ENCODE measurements at regions not wholly inside any gene's neighbourhood (a gene's known extent, or its start where the extent isn't known, plus 50 kb on each side); places are given as distances from the start of the nearest gene placed in this dataset.

- H2BK15ac ChIP-seq (ENCODE audit: low read length) = no peak overlapping the region
- no peak overlapping the region for H3K27ac ChIP-seq (replicated peaks; ENCODE audit: low read length)
- no peak overlapping the region for H2AK5ac ChIP-seq (ENCODE audit: low read depth, low read length)
- H3K4me3 ChIP-seq (ENCODE audit: low read length in 2 of 2) = no peak overlapping the region
- no peaks in the 10 kb centered on the region for H3K9me3 ChIP-seq (replicated peaks in 1 of 2; ENCODE audit: control insufficient read depth in 2 of 2, insufficient read depth in 1 of 2, low read depth in 1 of 2, low read length in 2 of 2)
- no peak overlapping the region for H3K4ac ChIP-seq (ENCODE audit: low read length)
- H2BK5ac ChIP-seq (ENCODE audit: low read length) = no peak overlapping the region
- H2AFZ ChIP-seq (ENCODE audit: low read length) = no peak overlapping the region
- no peak overlapping the region for H4K8ac ChIP-seq (ENCODE audit: low read depth, low read length)
- H3K23ac ChIP-seq (ENCODE audit: low read depth, low read length, poor library complexity) = no peak overlapping the region
- H2BK120ac ChIP-seq (ENCODE audit: low read depth, low read length) = no peak overlapping the region
- H3K4me1 ChIP-seq (ENCODE audit: control insufficient read depth in 2 of 2, insufficient read depth in 1 of 2, low read depth in 1 of 2, low read length in 2 of 2) = no peaks in the 10 kb centered on the region
- H3K4me2 ChIP-seq (ENCODE audit: insufficient read depth, low read length, poor library complexity, severe bottlenecking) = no peak overlapping the region
- WGBS, 2 donors (ENCODE audit: extremely low coverage in 2 of 2, insufficient read length in 2 of 2, insufficient replicate concordance in 1 of 2) = no CpG with 5 or more reads among the region's 3 CpGs
- no peaks in the 10 kb centered on the region for H3K27me3 ChIP-seq (ENCODE audit: control insufficient read depth in 3 of 3, insufficient read depth in 3 of 3, low read depth in 1 of 3, low read length in 3 of 3)
- H3K79me1 ChIP-seq (ENCODE audit: low read depth, low read length) = no peaks in the 10 kb centered on the region
- no peak overlapping the region for H2BK12ac ChIP-seq (ENCODE audit: low read length)
- H3K14ac ChIP-seq (ENCODE audit: low read length) = no peak overlapping the region
- no peaks in the 10 kb centered on the region for H3K36me3 ChIP-seq (replicated peaks in 1 of 2; ENCODE audit: control insufficient read depth in 2 of 2, insufficient read depth in 2 of 2, low read length in 2 of 2)
- no peak overlapping the region for H4K91ac ChIP-seq (ENCODE audit: low read depth, low read length, poor library complexity)
- no peak overlapping the region for H3K9ac ChIP-seq (ENCODE audit: low read depth, low read length, poor library complexity)
- no peak for DNase-seq (ENCODE audit: low spot score)
- H3K18ac ChIP-seq (ENCODE audit: low read length) = no peak overlapping the region
Observed at GRCh38 chr4:188942606-188943005, 803.4 kb downstream of the TRIML1 start.

GRCh38 chr4:188949596-188949995 is 810.4 kb downstream of the TRIML1 start:
- no peak overlapping the region for H3K27ac ChIP-seq (replicated peaks; ENCODE audit: low read length)
- no peak overlapping the region for H3K18ac ChIP-seq (ENCODE audit: low read length)
- no peak overlapping the region for H2AFZ ChIP-seq (ENCODE audit: low read length)
- H2BK15ac ChIP-seq (ENCODE audit: low read length) = no peak overlapping the region
- no peak overlapping the region for H3K4me3 ChIP-seq (ENCODE audit: low read length in 2 of 2)
- H3K4ac ChIP-seq (ENCODE audit: low read length) = no peak overlapping the region
- no peak overlapping the region for H2AK5ac ChIP-seq (ENCODE audit: low read depth, low read length)
- DNase-seq (ENCODE audit: low spot score) = no peak
- H4K91ac ChIP-seq (ENCODE audit: low read depth, low read length, poor library complexity) = no peak overlapping the region
- H3K79me1 ChIP-seq (ENCODE audit: low read depth, low read length) = no peaks in the 10 kb centered on the region
- no peak overlapping the region for H3K4me2 ChIP-seq (ENCODE audit: insufficient read depth, low read length, poor library complexity, severe bottlenecking)
- H3K4me1 ChIP-seq (ENCODE audit: control insufficient read depth in 2 of 2, insufficient read depth in 1 of 2, low read depth in 1 of 2, low read length in 2 of 2) = peaks cover 0 to 3% of the 10 kb centered on the region in 2 donors
- H3K36me3 ChIP-seq (replicated peaks in 1 of 2; ENCODE audit: control insufficient read depth in 2 of 2, insufficient read depth in 2 of 2, low read length in 2 of 2) = no peaks in the 10 kb centered on the region
- no peak overlapping the region for H2BK120ac ChIP-seq (ENCODE audit: low read depth, low read length)
- H3K9ac ChIP-seq (ENCODE audit: low read depth, low read length, poor library complexity) = no peak overlapping the region
- WGBS, 2 donors (ENCODE audit: extremely low coverage in 2 of 2, insufficient read length in 2 of 2, insufficient replicate concordance in 1 of 2) = no CpG with 5 or more reads among the region's 4 CpGs
- no peaks in the 10 kb centered on the region for H3K9me3 ChIP-seq (replicated peaks in 1 of 2; ENCODE audit: control insufficient read depth in 2 of 2, insufficient read depth in 1 of 2, low read depth in 1 of 2, low read length in 2 of 2)
- no peak overlapping the region for H3K14ac ChIP-seq (ENCODE audit: low read length)
- no peak overlapping the region for H4K8ac ChIP-seq (ENCODE audit: low read depth, low read length)
- no peak overlapping the region for H3K23ac ChIP-seq (ENCODE audit: low read depth, low read length, poor library complexity)
- no peaks in the 10 kb centered on the region for H3K27me3 ChIP-seq (ENCODE audit: control insufficient read depth in 3 of 3, insufficient read depth in 3 of 3, low read depth in 1 of 3, low read length in 3 of 3)
- no peak overlapping the region for H2BK5ac ChIP-seq (ENCODE audit: low read length)
- no peak overlapping the region for H2BK12ac ChIP-seq (ENCODE audit: low read length)

- Histone ChIP-seq H2AK5ac (ENCODE audit: low read depth, low read length) (no peak overlapping the region), H3K18ac (ENCODE audit: low read length) (no peak overlapping the region)
- WGBS, 2 donors (ENCODE audit: extremely low coverage in 2 of 2, insufficient read length in 2 of 2, insufficient replicate concordance in 1 of 2) = no CpG with 5 or more reads among the region's 2 CpGs
Observed at GRCh38 chr4:188955066-188955465, 815.8 kb downstream of the TRIML1 start.

GRCh38 chr4:188956566-188956965 is 817.3 kb downstream of the TRIML1 start:
- no peak overlapping the region for H2AFZ ChIP-seq (ENCODE audit: low read length)
- no peak overlapping the region for H3K23ac ChIP-seq (ENCODE audit: low read depth, low read length, poor library complexity)
- no peak overlapping the region for H2BK5ac ChIP-seq (ENCODE audit: low read length)
- no peak overlapping the region for H2BK15ac ChIP-seq (ENCODE audit: low read length)
- H3K18ac ChIP-seq (ENCODE audit: low read length) = no peak overlapping the region
- H3K9ac ChIP-seq (ENCODE audit: low read depth, low read length, poor library complexity) = no peak overlapping the region
- H2BK12ac ChIP-seq (ENCODE audit: low read length) = no peak overlapping the region
- no peak overlapping the region for H3K27ac ChIP-seq (replicated peaks; ENCODE audit: low read length)
- no peak for DNase-seq (ENCODE audit: low spot score)
- no peak overlapping the region for H4K91ac ChIP-seq (ENCODE audit: low read depth, low read length, poor library complexity)
- H3K9me3 ChIP-seq (replicated peaks in 1 of 2; ENCODE audit: control insufficient read depth in 2 of 2, insufficient read depth in 1 of 2, low read depth in 1 of 2, low read length in 2 of 2) = no peaks in the 10 kb centered on the region
- no peak overlapping the region for H3K4ac ChIP-seq (ENCODE audit: low read length)
- WGBS, 2 donors (ENCODE audit: extremely low coverage in 2 of 2, insufficient read length in 2 of 2, insufficient replicate concordance in 1 of 2) = no CpG with 5 or more reads among the region's 4 CpGs
- no peaks in the 10 kb centered on the region for H3K4me1 ChIP-seq (ENCODE audit: control insufficient read depth in 2 of 2, insufficient read depth in 1 of 2, low read depth in 1 of 2, low read length in 2 of 2)
- no peak overlapping the region for H3K4me2 ChIP-seq (ENCODE audit: insufficient read depth, low read length, poor library complexity, severe bottlenecking)
- H3K36me3 ChIP-seq (replicated peaks in 1 of 2; ENCODE audit: control insufficient read depth in 2 of 2, insufficient read depth in 2 of 2, low read length in 2 of 2) = no peaks in the 10 kb centered on the region
- H3K27me3 ChIP-seq (ENCODE audit: control insufficient read depth in 3 of 3, insufficient read depth in 3 of 3, low read depth in 1 of 3, low read length in 3 of 3) = no peaks in the 10 kb centered on the region
- H4K8ac ChIP-seq (ENCODE audit: low read depth, low read length) = no peak overlapping the region
- H3K14ac ChIP-seq (ENCODE audit: low read length) = no peak overlapping the region
- no peak overlapping the region for H3K4me3 ChIP-seq (ENCODE audit: low read length in 2 of 2)
- no peak overlapping the region for H2BK120ac ChIP-seq (ENCODE audit: low read depth, low read length)
- no peak overlapping the region for H2AK5ac ChIP-seq (ENCODE audit: low read depth, low read length)
- no peaks in the 10 kb centered on the region for H3K79me1 ChIP-seq (ENCODE audit: low read depth, low read length)

More at GRCh38 chr4:188955066-188955465, 815.8 kb downstream of the TRIML1 start:
- H3K14ac ChIP-seq (ENCODE audit: low read length) = no peak overlapping the region
- H2BK15ac ChIP-seq (ENCODE audit: low read length) = no peak overlapping the region
- no peak overlapping the region for H3K4ac ChIP-seq (ENCODE audit: low read length)
- H3K4me1 ChIP-seq (ENCODE audit: control insufficient read depth in 2 of 2, insufficient read depth in 1 of 2, low read depth in 1 of 2, low read length in 2 of 2) = no peaks in the 10 kb centered on the region
- no peak overlapping the region for H3K9ac ChIP-seq (ENCODE audit: low read depth, low read length, poor library complexity)
- H3K27ac ChIP-seq (replicated peaks; ENCODE audit: low read length) = no peak overlapping the region
- no peak for DNase-seq (ENCODE audit: low spot score)
- no peak overlapping the region for H3K4me2 ChIP-seq (ENCODE audit: insufficient read depth, low read length, poor library complexity, severe bottlenecking)
- no peaks in the 10 kb centered on the region for H3K79me1 ChIP-seq (ENCODE audit: low read depth, low read length)
- no peak overlapping the region for H2BK120ac ChIP-seq (ENCODE audit: low read depth, low read length)
- H3K4me3 ChIP-seq (ENCODE audit: low read length in 2 of 2) = no peak overlapping the region
- no peak overlapping the region for H4K8ac ChIP-seq (ENCODE audit: low read depth, low read length)
- no peak overlapping the region for H2BK12ac ChIP-seq (ENCODE audit: low read length)
- H3K23ac ChIP-seq (ENCODE audit: low read depth, low read length, poor library complexity) = no peak overlapping the region
- no peaks in the 10 kb centered on the region for H3K36me3 ChIP-seq (replicated peaks in 1 of 2; ENCODE audit: control insufficient read depth in 2 of 2, insufficient read depth in 2 of 2, low read length in 2 of 2)
- H4K91ac ChIP-seq (ENCODE audit: low read depth, low read length, poor library complexity) = no peak overlapping the region
- no peaks in the 10 kb centered on the region for H3K9me3 ChIP-seq (replicated peaks in 1 of 2; ENCODE audit: control insufficient read depth in 2 of 2, insufficient read depth in 1 of 2, low read depth in 1 of 2, low read length in 2 of 2)
- H2AFZ ChIP-seq (ENCODE audit: low read length) = no peak overlapping the region
- H2BK5ac ChIP-seq (ENCODE audit: low read length) = no peak overlapping the region
- H3K27me3 ChIP-seq (ENCODE audit: control insufficient read depth in 3 of 3, insufficient read depth in 3 of 3, low read depth in 1 of 3, low read length in 3 of 3) = no peaks in the 10 kb centered on the region

Data from neuronal stem cell (in vitro differentiated cells).